AG04449 (cell line): ENCODE measurements at regions not wholly inside any gene's neighbourhood (a gene's known extent, or its start where the extent isn't known, plus 50 kb on each side); places are given as distances from the start of the nearest gene placed in this dataset.
"Not testable (repeated sequence)": the region's sequence is repeated elsewhere in the genome, so short reads cannot be mapped to it uniquely, and the experiment has no call there.

ENCODE experiments used
- CTCF ChIA-PET: fragments of 350-600 bp; formaldehyde crosslinking; extraction: SDS; loops from one replicate; lab custom pipeline; 2021; ENCODE audit warnings: antibody characterized with exemption; lab: Yijun Ruan, JAX
- POLR2A ChIA-PET: fragments of 400-600, 350-600 bp; formaldehyde crosslinking; extraction: SDS; loops from one replicate; lab custom pipeline; 2020; ENCODE audit warnings: antibody characterized with exemption, inconsistent platforms; lab: Yijun Ruan, JAX
- DNase-seq: peaks from one replicate; pipeline ENCODE4 v3.0.0-alpha.2; 2010; ENCODE audit warnings: low read depth, low spot score
- H3K4me3 ChIP-seq: 2 replicates; pipeline ENCODE4 v1.5.1; 2011; ENCODE audit warnings: low read depth, mild to moderate bottlenecking, control low read depth, low read length
- TF ChIP-seq, protein P1 (sequence below): IDR thresholded peaks from one replicate; pipeline ENCODE4 v1.5.1; 2011; ENCODE audit warnings: mild to moderate bottlenecking, moderate library complexity, low read length, control low read depth, inconsistent platforms; ENCODE audit not compliant: insufficient read depth; ENCODE audit errors: missing control alignments

DNA sequence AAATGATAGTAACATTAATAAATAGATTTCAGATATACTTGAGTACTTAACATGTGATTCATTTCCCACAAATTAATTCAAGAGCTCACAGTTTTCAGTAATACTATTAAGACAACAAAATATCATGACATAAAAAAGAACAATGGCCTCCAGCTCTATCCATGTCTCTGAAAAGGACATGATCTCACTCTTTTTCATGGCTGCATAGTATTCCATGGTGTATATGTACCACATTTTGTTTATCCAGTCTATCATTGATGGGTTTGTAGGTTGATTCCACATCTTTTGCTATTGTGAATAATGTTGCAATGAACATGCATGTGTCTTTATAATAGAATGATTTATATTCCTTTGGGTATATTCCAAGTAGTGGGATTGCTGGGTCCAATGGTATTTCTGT is 1012.8 kb upstream of the ALCAM start:
- POLR2A ChIA-PET, result no interaction called here
- TF ChIP-seq, protein P1, sequence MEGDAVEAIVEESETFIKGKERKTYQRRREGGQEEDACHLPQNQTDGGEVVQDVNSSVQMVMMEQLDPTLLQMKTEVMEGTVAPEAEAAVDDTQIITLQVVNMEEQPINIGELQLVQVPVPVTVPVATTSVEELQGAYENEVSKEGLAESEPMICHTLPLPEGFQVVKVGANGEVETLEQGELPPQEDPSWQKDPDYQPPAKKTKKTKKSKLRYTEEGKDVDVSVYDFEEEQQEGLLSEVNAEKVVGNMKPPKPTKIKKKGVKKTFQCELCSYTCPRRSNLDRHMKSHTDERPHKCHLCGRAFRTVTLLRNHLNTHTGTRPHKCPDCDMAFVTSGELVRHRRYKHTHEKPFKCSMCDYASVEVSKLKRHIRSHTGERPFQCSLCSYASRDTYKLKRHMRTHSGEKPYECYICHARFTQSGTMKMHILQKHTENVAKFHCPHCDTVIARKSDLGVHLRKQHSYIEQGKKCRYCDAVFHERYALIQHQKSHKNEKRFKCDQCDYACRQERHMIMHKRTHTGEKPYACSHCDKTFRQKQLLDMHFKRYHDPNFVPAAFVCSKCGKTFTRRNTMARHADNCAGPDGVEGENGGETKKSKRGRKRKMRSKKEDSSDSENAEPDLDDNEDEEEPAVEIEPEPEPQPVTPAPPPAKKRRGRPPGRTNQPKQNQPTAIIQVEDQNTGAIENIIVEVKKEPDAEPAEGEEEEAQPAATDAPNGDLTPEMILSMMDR, result no peak

DNA sequence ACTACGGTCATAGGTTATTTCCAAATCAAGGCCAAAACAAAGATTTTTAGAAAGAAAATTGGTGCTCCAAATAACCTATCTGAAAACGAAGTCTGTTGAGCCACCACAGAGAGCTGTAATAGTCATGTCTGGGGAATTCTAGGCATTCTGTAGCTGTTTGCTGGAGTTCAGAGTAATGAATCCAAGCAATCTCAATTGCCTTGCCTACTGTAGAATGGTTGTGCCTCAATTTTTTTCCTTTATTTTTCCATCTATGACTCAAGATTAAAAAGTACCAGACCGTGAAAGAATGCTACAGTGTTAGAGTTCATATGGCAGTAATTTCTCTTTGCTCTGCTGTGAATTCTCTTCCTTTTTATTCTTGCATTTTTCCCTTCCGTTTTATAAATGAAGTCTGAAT is 1007.2 kb upstream of the ALCAM start:
- no peak overlapping the region for H3K4me3 ChIP-seq
- TF ChIP-seq, protein P1, result no peak
- ChIA-PET CTCF (no interaction called here), POLR2A (no interaction called here)
- peak; percentile 92 for DNase-seq

More for the DNA sequence above, 1012.8 kb upstream of the ALCAM start:
- no peak for DNase-seq
- no peak overlapping the region for H3K4me3 ChIP-seq
- CTCF ChIA-PET, result no interaction called here

DNA sequence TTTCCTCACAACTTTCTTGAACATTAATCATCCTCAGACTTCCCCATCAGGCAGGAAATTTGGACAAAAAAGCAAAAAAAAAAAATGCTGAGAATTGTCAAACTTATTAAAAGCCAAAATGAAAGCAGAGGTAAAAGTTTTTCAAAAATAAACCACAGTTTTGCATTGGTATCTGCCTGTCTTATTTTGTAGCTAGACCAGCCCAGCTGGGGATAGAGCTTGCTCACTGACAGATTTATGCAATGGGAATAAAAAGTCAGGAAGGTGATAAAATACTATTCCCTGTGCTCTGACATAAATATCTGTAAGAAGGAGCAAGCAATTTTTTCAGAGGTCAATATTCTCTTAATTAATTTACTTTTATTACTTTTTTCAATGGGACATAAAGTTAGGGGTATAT is 1006.7 kb upstream of the ALCAM start:
- no peak for DNase-seq
- peak overlapping the region; percentile 23; the same call in 1 of the 2 replicates for H3K4me3 ChIP-seq
- TF ChIP-seq, protein P1, result no peak
- POLR2A ChIA-PET, result no interaction called here
- CTCF ChIA-PET, result no interaction called here

DNA sequence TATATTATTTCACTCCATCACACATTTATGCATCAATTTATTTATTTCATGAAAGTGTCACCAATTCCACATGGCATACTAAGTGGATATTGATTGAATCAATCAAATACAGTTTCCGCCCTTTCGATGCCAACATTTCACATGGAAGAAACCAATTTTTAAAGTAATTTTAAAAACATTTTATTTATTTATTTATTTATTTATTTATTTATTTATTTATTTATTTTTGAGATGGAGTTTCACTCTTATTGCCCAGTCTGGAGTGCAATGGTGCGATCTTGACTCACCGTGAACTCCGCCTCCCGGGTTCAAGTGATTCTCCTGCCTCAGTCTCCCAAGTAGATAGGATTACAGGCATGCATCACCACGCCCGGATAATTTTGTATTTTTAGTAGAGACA is 1005.0 kb upstream of the ALCAM start:
- POLR2A ChIA-PET, CTCF ChIA-PET: not testable (repeated sequence)

DNA sequence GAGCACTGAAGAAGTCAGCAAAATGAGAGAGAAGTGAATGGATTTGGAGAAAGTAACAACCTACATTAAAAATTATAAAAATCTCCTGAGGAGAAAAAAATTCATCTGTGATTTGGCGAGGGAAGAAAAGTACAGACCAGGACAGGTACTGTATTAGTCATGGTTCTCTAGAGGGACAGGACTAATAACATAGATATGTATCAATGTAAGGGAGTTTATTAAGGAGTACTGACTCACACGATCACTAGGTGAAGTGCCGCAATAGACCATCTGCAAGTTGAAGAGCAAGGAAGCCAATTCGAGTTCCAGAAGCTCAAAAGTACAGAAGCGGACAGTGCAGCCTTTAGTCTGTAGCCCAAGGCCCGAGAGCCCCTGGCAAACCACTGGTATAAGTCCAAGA is 1004.4 kb upstream of the ALCAM start:
- TF ChIP-seq, protein P1, result no peak
- H3K4me3 ChIP-seq, result no peak overlapping the region
- DNase-seq, result no peak
- ChIA-PET CTCF (no interaction called here), POLR2A (no interaction called here)

More for the DNA sequence above, 1005.0 kb upstream of the ALCAM start:
- not testable (repeated sequence) for DNase-seq, H3K4me3 ChIP-seq

DNA sequence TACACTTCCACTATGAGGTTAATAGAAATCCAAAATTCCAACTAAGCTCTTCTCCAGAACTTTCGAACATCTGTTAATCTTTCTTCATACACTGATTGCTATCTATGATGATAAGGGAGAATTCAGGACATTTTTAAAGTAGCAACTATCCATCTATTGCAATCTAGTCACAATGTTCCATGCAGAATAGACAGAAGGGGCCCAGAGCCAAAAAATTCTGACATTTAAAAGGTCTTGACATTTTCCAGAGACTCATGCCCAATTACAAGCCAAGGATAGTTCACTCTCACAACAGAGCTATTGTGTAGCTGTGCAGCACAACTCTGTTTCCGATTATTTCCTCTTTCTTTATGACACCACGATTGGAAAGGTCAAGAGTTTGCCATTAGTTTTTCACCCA is 999.7 kb upstream of the ALCAM start:
- no peak overlapping the region for H3K4me3 ChIP-seq
- CTCF ChIA-PET, result no interaction called here
- TF ChIP-seq, protein P1, result no peak
- no peak for DNase-seq
- POLR2A ChIA-PET, result no interaction called here

DNA sequence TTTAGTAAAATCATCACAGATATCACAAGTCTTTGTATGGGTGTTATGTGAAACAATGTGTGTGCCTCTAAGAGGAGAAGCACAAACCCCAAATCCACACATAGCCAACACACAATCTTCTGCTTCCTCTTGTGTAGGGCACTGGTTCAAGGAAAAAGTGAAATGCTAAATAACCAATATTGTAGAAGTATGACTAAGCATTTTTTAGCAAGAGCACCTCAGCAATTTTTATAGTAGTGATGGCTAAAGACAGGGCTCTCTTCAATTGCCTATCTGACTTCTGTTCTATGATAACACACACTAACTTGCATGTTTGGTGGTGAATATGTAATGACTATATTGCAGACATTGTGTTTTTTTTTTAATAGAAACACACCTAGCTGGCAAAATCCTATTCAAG is 997.9 kb upstream of the ALCAM start:
- CTCF ChIA-PET, result no interaction called here
- TF ChIP-seq, protein P1, result no peak
- POLR2A ChIA-PET, result no interaction called here
- DNase-seq, result no peak
- H3K4me3 ChIP-seq, result no peak overlapping the region
